Tibial nerve (tissue), 4 donors: ENCODE measurements at regions not wholly inside any gene's neighbourhood (a gene's known extent, or its start where the extent isn't known, plus 50 kb on each side); places are given as distances from the start of the nearest gene placed in this dataset.

Source experiments
- CTCF ChIP-seq, 5 experiments: fragments of 200-600 bp in 3 of 5; fragments of 450-650 bp in 2 of 5; sonication (generic) in 3 of 5; IDR thresholded peaks; one replicate each; pipeline ENCODE4 v1.5.1; 2016 to 2019; ENCODE audit warnings: antibody characterized with exemption in 5 of 5, mild to moderate bottlenecking in 3 of 5, moderate library complexity in 2 of 5
- EP300 ChIP-seq, 2 donors: sonication (generic); formaldehyde crosslinking; IDR thresholded peaks; one replicate each; pipeline ENCODE4 v1.6.1; 2017; ENCODE audit warnings: antibody characterized with exemption in 2 of 2, mild to moderate bottlenecking in 1 of 2
- POLR2A ChIP-seq, 2 donors: fragments of 450-650 bp; IDR thresholded peaks; one replicate each; pipeline ENCODE4 v1.6.1; 2017; ENCODE audit warnings: antibody characterized with exemption in 2 of 2, mild to moderate bottlenecking in 2 of 2, moderate library complexity in 2 of 2

GRCh38 chr16:35564148-35564547 is 2104.7 kb downstream of the TP53TG3F start:
- TF ChIP-seq CTCF (IDR thresholded peaks at IDR 0.05) (no peak), POLR2A (IDR thresholded peaks at IDR 0.05) (no peak), EP300 (IDR thresholded peaks at IDR 0.05) (no peak)
